HepG2 (cell line): ENCODE measurements at regions not wholly inside any gene's neighbourhood (a gene's known extent, or its start where the extent isn't known, plus 50 kb on each side); places are given as distances from the start of the nearest gene placed in this dataset.

Experiments used
- ATAC-seq: fragments of 200-7000 bp; cut with Tn5 transposase; 3 replicates; pipeline ENCODE4 v1.9.1; 2020; ENCODE audit warnings: mild to moderate bottlenecking, moderate library complexity
- BruUV-seq: library from RNA; stranded (reverse); fragments of 400-500 nt; replicated peaks from 2 replicates; lab custom pipeline; 2021; lab: Mats Ljungman, UMichigan
- CTCF ChIA-PET: fragments of 300-600 bp; formaldehyde crosslinking; extraction: SDS; loops from one replicate; lab custom pipeline; 2021; ENCODE audit warnings: low total read pairs, inconsistent platforms, low intra/inter-chr PET ratio; lab: Yijun Ruan, JAX
- POLR2A ChIA-PET: fragments of 350-600 bp; sonication (Branson Sonifier 250); formaldehyde crosslinking; loops from one replicate; lab custom pipeline; 2020; ENCODE audit warnings: antibody characterized with exemption, inconsistent platforms; lab: Yijun Ruan, JAX
- DNase-seq: peaks from one replicate; pipeline ENCODE4 v3.0.0-alpha.2; 2015; ENCODE audit warnings: low spot score
- FAIRE-seq: peaks from 3 replicates; lab custom pipeline; 2011; peaks lifted over from hg19 to GRCh38; lab: Jason Lieb, UNC
- H2AFZ ChIP-seq: one replicate; pipeline ENCODE4 v1.6.1; 2011; ENCODE audit warnings: low read length, inconsistent platforms
- H3K27ac ChIP-seq: fragments of 300-600 bp; 3 replicates; pipeline ENCODE4 v1.8.0; 2011; ENCODE audit warnings: mixed run types, mild to moderate bottlenecking, mixed read lengths, low read length, inconsistent platforms; ENCODE audit not compliant: insufficient read depth; ENCODE audit errors: extremely low read length
- H3K27me3 ChIP-seq, 2 experiments: fragments of 200-600 bp in 1 of 2; 2 replicates in 1 of 2; 3 replicates in 1 of 2; pipeline versions ENCODE4 v1.6.0 to v1.8.0; 2011; ENCODE audit warnings: low read length in 2 of 2, mild to moderate bottlenecking in 2 of 2, moderate library complexity in 2 of 2, inconsistent platforms in 1 of 2; ENCODE audit not compliant: insufficient read depth in 2 of 2, control insufficient read depth in 1 of 2
- H3K36me3 ChIP-seq, 2 experiments: fragments of 200-600 bp in 1 of 2; replicated peaks in 1 of 2; 2 replicates in 1 of 2; 3 replicates in 1 of 2; pipeline versions ENCODE4 v1.5.1 to v1.8.0; 2011; ENCODE audit warnings: low read length in 2 of 2, inconsistent platforms in 1 of 2; ENCODE audit not compliant: insufficient read depth in 2 of 2, control insufficient read depth in 1 of 2
- H3K4me1 ChIP-seq: 2 replicates; pipeline ENCODE4 v1.5.1; 2012; ENCODE audit warnings: low read length, inconsistent platforms; ENCODE audit not compliant: insufficient read depth
- H3K4me2 ChIP-seq: 2 replicates; pipeline ENCODE4 v1.6.0; 2011; ENCODE audit warnings: low read depth, low read length, inconsistent platforms
- H3K4me3 ChIP-seq, 3 experiments: fragments of 200-600 bp in 1 of 3; sonication (generic), shearing (Covaris generic) in 1 of 3; replicated peaks in 1 of 3; 2 replicates each; pipeline ENCODE4 v1.5.1; 2011 to 2016; ENCODE audit warnings: low read length in 3 of 3, inconsistent platforms in 2 of 3, low read depth in 2 of 3, mild to moderate bottlenecking in 2 of 3, control low read depth in 1 of 3, mixed read lengths in 1 of 3; ENCODE audit not compliant: insufficient read depth in 1 of 3
- H3K79me2 ChIP-seq: one replicate; pipeline ENCODE4 v1.6.1; 2011; ENCODE audit warnings: low read length, inconsistent platforms; ENCODE audit not compliant: insufficient read depth
- H3K9ac ChIP-seq: 2 replicates; pipeline ENCODE4 v1.6.0; 2011; ENCODE audit warnings: mild to moderate bottlenecking, low read depth, low read length, inconsistent platforms; ENCODE audit not compliant: insufficient read depth
- H3K9me3 ChIP-seq: 2 replicates; pipeline ENCODE4 v1.5.1; 2012; ENCODE audit warnings: mild to moderate bottlenecking, low read length
- H4K20me1 ChIP-seq: 2 replicates; pipeline ENCODE4 v1.6.0; 2011; ENCODE audit warnings: inconsistent platforms, mild to moderate bottlenecking, low read length, moderate library complexity; ENCODE audit not compliant: insufficient read depth
- DR1 ChIP-seq: sonication (generic); formaldehyde crosslinking; IDR thresholded peaks from 2 replicates; pipeline ENCODE4 v1.8.0; 2021; ENCODE audit warnings: mild to moderate bottlenecking, missing genetic modification reagents, inconsistent platforms
- GATAD1 ChIP-seq: IDR thresholded peaks from 2 replicates; pipeline ENCODE4 v1.6.1; 2016; ENCODE audit warnings: missing genetic modification reagents, missing compliant biosample characterization
- ZBTB44 ChIP-seq: sonication (generic); formaldehyde crosslinking; IDR thresholded peaks from 2 replicates; pipeline ENCODE4 v1.4.0; 2020; ENCODE audit warnings: missing genetic modification reagents
- ZNF558 ChIP-seq: sonication (generic); formaldehyde crosslinking; IDR thresholded peaks from 2 replicates; pipeline ENCODE4 v1.9.0; 2022; ENCODE audit warnings: mild to moderate bottlenecking, missing genetic modification reagents, borderline replicate concordance
- ZNF670 ChIP-seq: sonication (generic); formaldehyde crosslinking; IDR thresholded peaks from 2 replicates; pipeline ENCODE4 v1.8.0; 2022; ENCODE audit warnings: mild to moderate bottlenecking, missing genetic modification reagents, borderline replicate concordance
- ZNF687 ChIP-seq: sonication (generic); formaldehyde crosslinking; IDR thresholded peaks from 2 replicates; pipeline ENCODE4 v1.5.1; 2020; ENCODE audit warnings: mild to moderate bottlenecking, missing genetic modification reagents, moderate library complexity
- ZSCAN25 ChIP-seq: sonication (generic); formaldehyde crosslinking; IDR thresholded peaks from 2 replicates; pipeline ENCODE4 v1.8.0; 2022; ENCODE audit warnings: mild to moderate bottlenecking, missing genetic modification reagents
- in situ Hi-C: cut with HindIII; loops from 2 replicates; pipeline ENCODE4 v1.10.0; 2017; ENCODE audit warnings: low pct_unique_long_range_greater_than_20kb; ENCODE audit not compliant: extremely low pct_ligation_motif_present
- intact Hi-C: fragments of 100-400 bp; cut with micrococcal nuclease; formaldehyde crosslinking; loops from one replicate; pipeline ENCODE4 v1.10.0; 2022; ENCODE audit not compliant: unreplicated experiment
- TF ChIP-seq, protein P1 (sequence below): sonication (generic); formaldehyde crosslinking; IDR thresholded peaks from 2 replicates; pipeline ENCODE4 v1.5.1; 2020; ENCODE audit warnings: missing genetic modification reagents, mild to moderate bottlenecking, borderline replicate concordance
- TF ChIP-seq, protein P2 (sequence below): sonication (generic); formaldehyde crosslinking; IDR thresholded peaks from 2 replicates; pipeline ENCODE4 v1.5.1; 2020; ENCODE audit warnings: mild to moderate bottlenecking, missing genetic modification reagents, borderline replicate concordance

- Histone ChIP-seq H3K79me2 (no peaks in the 10 kb centered on the region), H3K4me3 (no peak overlapping the region), H3K27me3 (no peaks in the 10 kb centered on the region), H4K20me1 (no peaks in the 10 kb centered on the region), H3K36me3 (no peaks in the 10 kb centered on the region), H3K9me3 (peaks cover 32% of the 10 kb centered on the region), H3K9ac (no peak overlapping the region), H3K4me2 (no peak overlapping the region), H2AFZ (no peak overlapping the region), H3K4me1 (no peaks in the 10 kb centered on the region), H3K27ac (no peak overlapping the region)
- no peak for FAIRE-seq
- no TSS peak for BruUV-seq
- no peak for ATAC-seq
- in situ Hi-C loops (no loop called here), intact Hi-C loops (no loop called here)
- no peak for DNase-seq
- POLR2A ChIA-PET: no interaction called here
- CTCF ChIA-PET: no interaction called here
- TF ChIP-seq ZSCAN25: no peak
- TF ChIP-seq GATAD1 (CRISPR knock-in tag): no peak
- no peak for TF ChIP-seq ZBTB44 (CRISPR knock-in tag)
- no peak for TF ChIP-seq ZNF687 (CRISPR knock-in tag)
- TF ChIP-seq, protein P1, sequence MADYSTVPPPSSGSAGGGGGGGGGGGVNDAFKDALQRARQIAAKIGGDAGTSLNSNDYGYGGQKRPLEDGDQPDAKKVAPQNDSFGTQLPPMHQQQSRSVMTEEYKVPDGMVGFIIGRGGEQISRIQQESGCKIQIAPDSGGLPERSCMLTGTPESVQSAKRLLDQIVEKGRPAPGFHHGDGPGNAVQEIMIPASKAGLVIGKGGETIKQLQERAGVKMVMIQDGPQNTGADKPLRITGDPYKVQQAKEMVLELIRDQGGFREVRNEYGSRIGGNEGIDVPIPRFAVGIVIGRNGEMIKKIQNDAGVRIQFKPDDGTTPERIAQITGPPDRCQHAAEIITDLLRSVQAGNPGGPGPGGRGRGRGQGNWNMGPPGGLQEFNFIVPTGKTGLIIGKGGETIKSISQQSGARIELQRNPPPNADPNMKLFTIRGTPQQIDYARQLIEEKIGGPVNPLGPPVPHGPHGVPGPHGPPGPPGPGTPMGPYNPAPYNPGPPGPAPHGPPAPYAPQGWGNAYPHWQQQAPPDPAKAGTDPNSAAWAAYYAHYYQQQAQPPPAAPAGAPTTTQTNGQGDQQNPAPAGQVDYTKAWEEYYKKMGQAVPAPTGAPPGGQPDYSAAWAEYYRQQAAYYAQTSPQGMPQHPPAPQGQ (CRISPR knock-in tag): no peak
- TF ChIP-seq, protein P2, sequence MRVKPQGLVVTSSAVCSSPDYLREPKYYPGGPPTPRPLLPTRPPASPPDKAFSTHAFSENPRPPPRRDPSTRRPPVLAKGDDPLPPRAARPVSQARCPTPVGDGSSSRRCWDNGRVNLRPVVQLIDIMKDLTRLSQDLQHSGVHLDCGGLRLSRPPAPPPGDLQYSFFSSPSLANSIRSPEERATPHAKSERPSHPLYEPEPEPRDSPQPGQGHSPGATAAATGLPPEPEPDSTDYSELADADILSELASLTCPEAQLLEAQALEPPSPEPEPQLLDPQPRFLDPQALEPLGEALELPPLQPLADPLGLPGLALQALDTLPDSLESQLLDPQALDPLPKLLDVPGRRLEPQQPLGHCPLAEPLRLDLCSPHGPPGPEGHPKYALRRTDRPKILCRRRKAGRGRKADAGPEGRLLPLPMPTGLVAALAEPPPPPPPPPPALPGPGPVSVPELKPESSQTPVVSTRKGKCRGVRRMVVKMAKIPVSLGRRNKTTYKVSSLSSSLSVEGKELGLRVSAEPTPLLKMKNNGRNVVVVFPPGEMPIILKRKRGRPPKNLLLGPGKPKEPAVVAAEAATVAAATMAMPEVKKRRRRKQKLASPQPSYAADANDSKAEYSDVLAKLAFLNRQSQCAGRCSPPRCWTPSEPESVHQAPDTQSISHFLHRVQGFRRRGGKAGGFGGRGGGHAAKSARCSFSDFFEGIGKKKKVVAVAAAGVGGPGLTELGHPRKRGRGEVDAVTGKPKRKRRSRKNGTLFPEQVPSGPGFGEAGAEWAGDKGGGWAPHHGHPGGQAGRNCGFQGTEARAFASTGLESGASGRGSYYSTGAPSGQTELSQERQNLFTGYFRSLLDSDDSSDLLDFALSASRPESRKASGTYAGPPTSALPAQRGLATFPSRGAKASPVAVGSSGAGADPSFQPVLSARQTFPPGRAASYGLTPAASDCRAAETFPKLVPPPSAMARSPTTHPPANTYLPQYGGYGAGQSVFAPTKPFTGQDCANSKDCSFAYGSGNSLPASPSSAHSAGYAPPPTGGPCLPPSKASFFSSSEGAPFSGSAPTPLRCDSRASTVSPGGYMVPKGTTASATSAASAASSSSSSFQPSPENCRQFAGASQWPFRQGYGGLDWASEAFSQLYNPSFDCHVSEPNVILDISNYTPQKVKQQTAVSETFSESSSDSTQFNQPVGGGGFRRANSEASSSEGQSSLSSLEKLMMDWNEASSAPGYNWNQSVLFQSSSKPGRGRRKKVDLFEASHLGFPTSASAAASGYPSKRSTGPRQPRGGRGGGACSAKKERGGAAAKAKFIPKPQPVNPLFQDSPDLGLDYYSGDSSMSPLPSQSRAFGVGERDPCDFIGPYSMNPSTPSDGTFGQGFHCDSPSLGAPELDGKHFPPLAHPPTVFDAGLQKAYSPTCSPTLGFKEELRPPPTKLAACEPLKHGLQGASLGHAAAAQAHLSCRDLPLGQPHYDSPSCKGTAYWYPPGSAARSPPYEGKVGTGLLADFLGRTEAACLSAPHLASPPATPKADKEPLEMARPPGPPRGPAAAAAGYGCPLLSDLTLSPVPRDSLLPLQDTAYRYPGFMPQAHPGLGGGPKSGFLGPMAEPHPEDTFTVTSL (CRISPR knock-in tag): no peak
- no peak for TF ChIP-seq DR1 (CRISPR knock-in tag)
- TF ChIP-seq ZNF558 (CRISPR knock-in tag): no peak
- TF ChIP-seq ZNF670: no peak
Measured at GRCh38 chr4:152143806-152144205, 383.0 kb upstream of the GATB start.
